ENCODE measurements at regions not wholly inside any gene's neighbourhood (a gene's known extent, or its start where the extent isn't known, plus 50 kb on each side); places are given as distances from the start of the nearest gene placed in this dataset.

GRCh38 chr2:187138265-187138664, 289.3 kb upstream of the ZSWIM2 start:
- Mint-ChIP-seq H3K36me3 (ENCODE audit: insufficient read depth in 1 of 3, low read depth in 3 of 3) (no peaks in the 10 kb centered on the region), H3K27me3 (ENCODE audit: low read depth) (no peaks in the 10 kb centered on the region), H3K27ac (no peak overlapping the region), H3K4me3 (no peak overlapping the region), H3K4me1 (no peaks in the 10 kb centered on the region), H3K9me3 (no peaks in the 10 kb centered on the region)
- Histone ChIP-seq H3K27ac (ENCODE audit: insufficient read length, low read depth, low read length) (no peak overlapping the region), H3K9me3 (ENCODE audit: control insufficient read depth, low read depth, low read length) (no peaks in the 10 kb centered on the region), H4K5ac (ENCODE audit: insufficient read length, low read depth, low read length) (no peak overlapping the region), H2BK5ac (ENCODE audit: insufficient read length, low read length) (no peak overlapping the region), H3K23ac (ENCODE audit: insufficient read length, low read depth, low read length) (no peak overlapping the region), H2AFZ (ENCODE audit: low read length) (no peak overlapping the region), H3K27me3 (ENCODE audit: insufficient read depth, low read length) (no peaks in the 10 kb centered on the region), H3K9ac (ENCODE audit: extremely low read depth, insufficient read length, low read length) (no peak overlapping the region), H3K79me2 (ENCODE audit: insufficient read depth, low read length) (no peaks in the 10 kb centered on the region), H2BK20ac (ENCODE audit: low read depth, low read length, poor library complexity, severe bottlenecking) (no peak overlapping the region), H3K14ac (ENCODE audit: insufficient read depth, low read length) (no peak overlapping the region), H3K4me1 (ENCODE audit: insufficient read depth, low read length) (no peaks in the 10 kb centered on the region), H3K4ac (ENCODE audit: low read depth, low read length) (no peak overlapping the region), H3K18ac (ENCODE audit: insufficient read length, low read depth, low read length) (no peak overlapping the region), H2BK12ac (ENCODE audit: insufficient read length, low read depth, low read length) (no peak overlapping the region), H4K8ac (replicated peaks; ENCODE audit: insufficient read length, low read depth, low read length) (no peak overlapping the region), H2BK15ac (ENCODE audit: low read depth, low read length) (no peak overlapping the region), H3K4me2 (ENCODE audit: insufficient read depth, insufficient read length, low read length) (no peak overlapping the region), H3K79me1 (ENCODE audit: insufficient read depth, low read depth, low read length, poor library complexity, severe bottlenecking) (no peaks in the 10 kb centered on the region), H2BK120ac (ENCODE audit: low read depth, low read length, poor library complexity, severe bottlenecking) (no peak overlapping the region), H4K91ac (ENCODE audit: insufficient read length, low read depth, low read length) (no peak overlapping the region), H3K56ac (ENCODE audit: insufficient read length, low read depth, low read length) (no peak overlapping the region), H3K23me2 (ENCODE audit: insufficient read length, low read depth, low read length, poor library complexity, severe bottlenecking) (no peaks in the 10 kb centered on the region), H2AK5ac (ENCODE audit: insufficient read length, low read length) (no peak overlapping the region), H3T11ph (ENCODE audit: low read length) (no peak overlapping the region), H4K20me1 (ENCODE audit: control insufficient read depth, insufficient read depth, insufficient read length) (no peaks in the 10 kb centered on the region)
- DNase-seq: peak; percentile 61
- peak; percentile 72 for TF ChIP-seq CTCF (conservative IDR thresholded peaks at IDR 0.05)
- WGBS (ENCODE audit: extremely low coverage, insufficient read length, low lambda C conversion rate): no CpG with 5 or more reads among the region's 1 CpG
